ENCODE measurements at regions not wholly inside any gene's neighbourhood (a gene's known extent, or its start where the extent isn't known, plus 50 kb on each side); places are given as distances from the start of the nearest gene placed in this dataset.

DNA sequence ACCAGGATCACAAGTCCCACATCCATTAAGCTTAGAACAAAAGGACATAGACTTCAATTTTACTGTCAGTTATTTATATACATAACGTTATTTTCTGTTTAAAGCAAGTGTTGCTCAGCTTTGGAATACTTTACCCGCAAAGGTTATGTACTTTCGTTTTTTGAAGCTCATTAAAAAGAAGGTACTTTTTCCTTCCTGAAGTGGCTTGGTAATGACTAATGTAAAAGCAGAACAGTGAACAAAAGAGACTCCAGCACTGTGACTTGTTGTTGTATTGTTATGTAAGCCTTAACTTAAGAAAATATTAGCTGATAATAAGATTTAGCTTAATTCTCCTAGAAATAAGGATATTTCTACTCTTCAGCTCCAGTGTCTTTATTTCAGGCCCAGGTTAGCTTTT, 97.3 kb upstream of the SLCO6A1 start:
- Histone ChIP-seq H3K4me3 (no peak overlapping the region), H3K79me2 (replicated peaks; ENCODE audit: insufficient read depth) (no peaks in the 10 kb centered on the region), H3F3A (replicated peaks; ENCODE audit: low read depth) (no peaks in the 10 kb centered on the region), H4K20me1 (replicated peaks; ENCODE audit: insufficient read depth) (no peaks in the 10 kb centered on the region), H2AFZ (no peak overlapping the region), H3K4me1 (ENCODE audit: insufficient read depth) (no peaks in the 10 kb centered on the region), H3K9me2 (ENCODE audit: insufficient read depth) (no peaks in the 10 kb centered on the region), H3K27ac (ENCODE audit: low read depth) (no peak overlapping the region), H3K27me3 (ENCODE audit: insufficient read depth) (no peaks in the 10 kb centered on the region), H3K4me2 (no peak overlapping the region), H3K36me3 (ENCODE audit: insufficient read depth) (0 out of 2 replicates have a peak, but pooled peaks cover 5% of the 10 kb centered on the region)
- no peak overlapping the region for H3K27ac Mint-ChIP-seq
- no peaks in the 10 kb centered on the region for H3K27me3 Mint-ChIP-seq (ENCODE audit: insufficient read depth, low read depth, poor library complexity)
- peaks cover 10% of the 10 kb centered on the region; the same call in 2 of the 3 replicates for H3K9me3 Mint-ChIP-seq
- DNase-seq (ENCODE audit: low spot score) (no peak), ATAC-seq (no peak)
- H3K4me1 Mint-ChIP-seq = no peaks in the 10 kb centered on the region
- peaks cover 4% of the 10 kb centered on the region; the same call in 1 of the 3 replicates for H3K36me3 Mint-ChIP-seq (ENCODE audit: low read depth)
- H3K4me3 Mint-ChIP-seq = no peak overlapping the region
- no peak for TF ChIP-seq EZH2phosphoT487 (IDR thresholded peaks at IDR 0.05; ENCODE audit: unreplicated experiment)
- TF ChIP-seq REST (IDR thresholded peaks at IDR 0.05; ENCODE audit: unreplicated experiment) = no peak
- TF ChIP-seq CREB1 (CRISPR knock-in tag; IDR thresholded peaks at IDR 0.05; ENCODE audit: low read depth) = no peak
- no peak for TF ChIP-seq ZNF331 (CRISPR knock-in tag; IDR thresholded peaks at IDR 0.05; ENCODE audit: low read depth)
- no peak for TF ChIP-seq NANOG (IDR thresholded peaks at IDR 0.05; ENCODE audit: borderline replicate concordance)
- TF ChIP-seq, protein P1, sequence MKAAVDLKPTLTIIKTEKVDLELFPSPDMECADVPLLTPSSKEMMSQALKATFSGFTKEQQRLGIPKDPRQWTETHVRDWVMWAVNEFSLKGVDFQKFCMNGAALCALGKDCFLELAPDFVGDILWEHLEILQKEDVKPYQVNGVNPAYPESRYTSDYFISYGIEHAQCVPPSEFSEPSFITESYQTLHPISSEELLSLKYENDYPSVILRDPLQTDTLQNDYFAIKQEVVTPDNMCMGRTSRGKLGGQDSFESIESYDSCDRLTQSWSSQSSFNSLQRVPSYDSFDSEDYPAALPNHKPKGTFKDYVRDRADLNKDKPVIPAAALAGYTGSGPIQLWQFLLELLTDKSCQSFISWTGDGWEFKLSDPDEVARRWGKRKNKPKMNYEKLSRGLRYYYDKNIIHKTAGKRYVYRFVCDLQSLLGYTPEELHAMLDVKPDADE (IDR thresholded peaks at IDR 0.05) = no peak
- TF ChIP-seq EZH2 (IDR thresholded peaks at IDR 0.05; ENCODE audit: low read depth, unreplicated experiment) = no peak
- no peak for TF ChIP-seq ZNF114 (CRISPR knock-in tag; IDR thresholded peaks at IDR 0.05)

- Mint-ChIP-seq H3K4me3 (no peak overlapping the region), H3K9me3 (peaks cover 10% of the 10 kb centered on the region; the same call in 2 of the 3 replicates), H3K27ac (no peak overlapping the region), H3K27me3 (ENCODE audit: insufficient read depth, low read depth, poor library complexity) (no peaks in the 10 kb centered on the region), H3K4me1 (no peaks in the 10 kb centered on the region), H3K36me3 (ENCODE audit: low read depth) (peaks cover 4% of the 10 kb centered on the region; the same call in 1 of the 3 replicates)
- no peak overlapping the region for H2AFZ ChIP-seq
- H3K79me2 ChIP-seq (replicated peaks; ENCODE audit: insufficient read depth) = no peaks in the 10 kb centered on the region
- no peak overlapping the region for H3K4me3 ChIP-seq
- H3K4me1 ChIP-seq (ENCODE audit: insufficient read depth) = no peaks in the 10 kb centered on the region
- TF ChIP-seq, protein P1 (IDR thresholded peaks at IDR 0.05) = no peak
- TF ChIP-seq POLR2AphosphoS5 (IDR thresholded peaks at IDR 0.05; ENCODE audit: low read depth) = no peak
- H3F3A ChIP-seq (replicated peaks; ENCODE audit: low read depth) = no peaks in the 10 kb centered on the region
- H3K9me2 ChIP-seq (ENCODE audit: insufficient read depth) = no peaks in the 10 kb centered on the region
- H3K27me3 ChIP-seq (ENCODE audit: insufficient read depth) = no peaks in the 10 kb centered on the region
- 0 out of 2 replicates have a peak, but pooled peaks cover 5% of the 10 kb centered on the region for H3K36me3 ChIP-seq (ENCODE audit: insufficient read depth)
- DNase-seq (ENCODE audit: low spot score) (no peak), ATAC-seq (no peak)
- H4K20me1 ChIP-seq (replicated peaks; ENCODE audit: insufficient read depth) = no peaks in the 10 kb centered on the region
- H3K4me2 ChIP-seq = no peak overlapping the region
- no peak overlapping the region for H3K27ac ChIP-seq (ENCODE audit: low read depth)
Observed at GRCh38 chr5:102596951-102597350, 98.2 kb upstream of the SLCO6A1 start.
